Peyer's patch (tissue), 4 donors: ENCODE measurements at regions not wholly inside any gene's neighbourhood (a gene's known extent, or its start where the extent isn't known, plus 50 kb on each side); places are given as distances from the start of the nearest gene placed in this dataset.

Experiments
- CTCF ChIP-seq, 6 experiments: fragments of 450-650 bp in 4 of 6; fragments of 200-600 bp in 2 of 6; sonication (generic) in 1 of 6; IDR thresholded peaks; one replicate each; pipeline ENCODE4 v1.5.1; 2017 to 2019; ENCODE audit warnings: antibody characterized with exemption in 6 of 6, mild to moderate bottlenecking in 3 of 6, moderate library complexity in 1 of 6
- POLR2A ChIP-seq, 2 donors: fragments of 450-650 bp; IDR thresholded peaks; one replicate each; pipeline ENCODE4 v1.5.1; 2017; ENCODE audit warnings: antibody characterized with exemption in 2 of 2, mild to moderate bottlenecking in 2 of 2, moderate library complexity in 2 of 2

- TF ChIP-seq POLR2A (IDR thresholded peaks at IDR 0.05) (no peak), CTCF (IDR thresholded peaks at IDR 0.05) (no peak)
Observed at GRCh38 chr14:93859957-93860356, 67.2 kb upstream of the FAM181A start.
